GM12801 (cell line): ENCODE measurements at regions not wholly inside any gene's neighbourhood (a gene's known extent, or its start where the extent isn't known, plus 50 kb on each side); places are given as distances from the start of the nearest gene placed in this dataset.

ENCODE experiments used
- CTCF ChIP-seq: IDR thresholded peaks from one replicate; pipeline ENCODE4 v1.5.1; 2011; ENCODE audit warnings: control low read depth; ENCODE audit not compliant: insufficient read length; ENCODE audit errors: extremely low read depth

GRCh38 chr12:127548123-127548553, 718.8 kb upstream of the TMEM132C start:
- TF ChIP-seq CTCF = no peak

DNA sequence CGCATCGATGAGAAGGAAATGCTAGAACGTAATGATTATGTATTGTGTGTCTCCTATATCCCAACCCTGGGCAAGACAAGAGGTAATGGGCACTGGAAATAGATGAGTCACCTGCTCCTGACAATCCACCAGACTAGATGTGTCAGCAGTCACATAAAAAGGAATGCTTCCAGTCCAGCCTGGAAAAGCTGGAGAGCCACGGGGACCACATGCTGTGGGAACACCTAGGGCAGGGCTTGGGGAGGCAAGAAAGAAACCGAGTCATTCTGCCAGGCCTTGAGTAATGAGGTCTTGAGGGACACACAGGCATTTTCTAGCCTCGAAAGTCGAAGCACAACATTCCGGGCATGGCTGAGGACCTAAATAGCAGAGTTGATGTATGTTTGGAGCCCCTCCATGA, 716.7 kb upstream of the TMEM132C start:
- TF ChIP-seq CTCF = no peak

GRCh38 chr12:127552838-127553237, 714.1 kb upstream of the TMEM132C start:
- TF ChIP-seq CTCF = no peak

GRCh38 chr12:127555071-127555470, 711.9 kb upstream of the TMEM132C start:
- TF ChIP-seq CTCF = no peak

DNA sequence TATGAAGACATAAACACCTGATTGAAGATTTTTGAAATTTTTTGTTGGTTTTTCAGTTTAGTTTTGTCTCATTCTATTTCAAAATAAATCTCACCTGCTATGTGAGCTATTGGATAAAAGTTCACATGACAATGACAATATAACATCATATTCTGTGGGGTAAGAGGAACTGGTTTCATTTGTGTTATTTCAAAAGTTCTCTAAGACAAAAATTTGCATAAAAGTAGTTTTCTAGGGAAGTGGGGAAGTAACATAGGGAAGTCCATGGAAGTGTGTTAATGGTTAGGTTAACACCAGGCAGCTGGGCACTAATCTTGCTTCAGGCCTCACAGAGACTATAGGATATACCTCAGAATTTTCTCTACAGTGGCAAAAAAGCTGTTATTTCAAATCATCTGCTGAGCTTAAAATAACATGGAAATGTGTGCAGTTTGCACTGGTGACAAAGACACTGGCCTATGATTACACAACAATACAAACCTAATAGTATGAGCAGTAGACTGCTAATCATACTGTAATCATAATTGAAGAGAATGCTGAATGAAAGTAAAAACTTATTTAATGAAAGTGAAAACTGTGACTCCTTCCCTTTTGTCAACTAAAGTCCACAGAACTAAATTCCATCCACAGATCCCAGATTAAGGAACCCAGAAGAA, 710.6 kb upstream of the TMEM132C start:
- TF ChIP-seq CTCF = no peak

- no peak for TF ChIP-seq CTCF
These were observed 708.6 kb upstream of the TMEM132C start for GRCh38 chr12:127558361-127558760.

DNA sequence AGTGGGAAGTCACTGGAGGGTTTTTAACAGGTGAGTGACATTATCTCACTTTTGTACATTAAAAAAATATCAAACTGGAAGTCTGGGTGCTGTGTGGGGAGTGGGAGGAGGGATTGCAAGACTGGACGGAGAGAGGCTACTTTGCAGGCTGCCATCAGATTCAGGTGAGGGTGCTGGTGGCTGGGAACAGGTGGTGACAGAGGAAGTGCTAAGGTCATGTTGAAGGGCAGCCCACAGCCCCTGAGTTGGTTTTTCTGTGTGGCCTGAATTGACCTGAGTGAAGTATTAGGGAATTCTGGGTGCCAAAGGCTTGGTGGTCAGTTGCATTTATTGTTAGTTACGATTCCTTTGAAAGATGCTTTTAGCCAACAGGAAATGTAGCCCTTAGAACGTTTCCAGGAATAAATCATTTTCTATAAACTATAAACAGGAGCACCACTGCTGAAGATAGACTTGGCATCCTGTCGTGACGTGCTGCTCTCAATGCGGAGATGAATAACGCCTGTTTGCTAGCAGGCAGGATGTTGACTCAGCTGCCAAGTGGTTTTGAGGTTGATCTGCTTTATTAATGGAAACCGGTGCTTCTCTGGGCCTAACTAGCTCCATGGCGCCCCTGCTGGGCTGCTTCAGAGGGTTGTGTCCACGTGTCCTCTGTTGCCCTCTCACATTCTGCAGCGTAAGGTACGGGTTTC, 707.5 kb upstream of the TMEM132C start:
- no peak for TF ChIP-seq CTCF
